ENCODE measurements at regions not wholly inside any gene's neighbourhood (a gene's known extent, or its start where the extent isn't known, plus 50 kb on each side); places are given as distances from the start of the nearest gene placed in this dataset.

DNA sequence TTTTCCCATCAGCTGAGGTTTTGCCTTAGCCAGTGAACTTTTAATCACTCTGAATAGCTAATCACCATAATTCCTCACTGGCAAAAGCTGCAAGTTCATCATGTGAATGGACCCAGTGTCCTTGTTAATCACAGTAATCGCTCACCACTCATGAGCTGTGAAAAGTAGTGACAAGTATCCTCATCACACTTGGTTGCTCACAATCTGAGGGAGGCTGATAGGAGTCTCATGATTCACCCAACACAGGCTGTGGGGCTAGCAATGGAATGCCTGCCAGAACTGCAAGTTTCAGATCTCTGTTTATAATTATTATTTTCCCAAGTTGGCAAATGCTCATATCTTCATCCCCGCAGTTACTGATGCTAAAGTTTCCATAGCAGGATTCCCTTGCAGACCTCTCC is 467.2 kb downstream of the KIF4B start:
- H3K27ac Mint-ChIP-seq = no peak overlapping the region
- H3K27me3 Mint-ChIP-seq = no peaks in the 10 kb centered on the region
- H3K9me3 Mint-ChIP-seq = no peaks in the 10 kb centered on the region

DNA sequence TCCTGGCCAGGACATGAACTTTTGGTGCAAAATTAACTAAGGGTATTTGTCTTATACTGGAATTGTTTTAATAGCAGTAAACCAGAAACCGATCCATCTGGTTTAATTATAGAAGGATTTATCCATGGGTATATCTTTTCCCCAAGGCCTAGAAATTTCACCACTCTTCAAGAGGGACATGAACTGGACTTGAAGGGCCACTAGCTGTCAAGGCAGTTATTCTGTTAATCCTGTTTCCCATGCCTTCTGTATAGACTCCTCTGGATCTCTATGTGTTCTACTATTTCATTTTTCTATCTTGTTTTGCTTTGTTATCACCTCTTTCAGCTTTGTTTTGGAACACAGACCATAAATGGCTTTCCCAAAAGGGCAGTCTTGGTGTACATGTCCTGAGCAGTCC is 467.6 kb downstream of the KIF4B start:
- Mint-ChIP-seq H3K4me1 (ENCODE audit: low read depth) (no peaks in the 10 kb centered on the region), H3K27me3 (no peaks in the 10 kb centered on the region), H3K9me3 (no peaks in the 10 kb centered on the region), H3K36me3 (ENCODE audit: low read depth) (no peaks in the 10 kb centered on the region), H3K4me3 (no peak overlapping the region), H3K27ac (no peak overlapping the region)
- no peak for DNase-seq

More for the DNA sequence above, 467.2 kb downstream of the KIF4B start:
- Mint-ChIP-seq H3K4me1 (ENCODE audit: low read depth) (no peaks in the 10 kb centered on the region), H3K36me3 (ENCODE audit: low read depth) (no peaks in the 10 kb centered on the region), H3K4me3 (no peak overlapping the region)
- DNase-seq = no peak

DNA sequence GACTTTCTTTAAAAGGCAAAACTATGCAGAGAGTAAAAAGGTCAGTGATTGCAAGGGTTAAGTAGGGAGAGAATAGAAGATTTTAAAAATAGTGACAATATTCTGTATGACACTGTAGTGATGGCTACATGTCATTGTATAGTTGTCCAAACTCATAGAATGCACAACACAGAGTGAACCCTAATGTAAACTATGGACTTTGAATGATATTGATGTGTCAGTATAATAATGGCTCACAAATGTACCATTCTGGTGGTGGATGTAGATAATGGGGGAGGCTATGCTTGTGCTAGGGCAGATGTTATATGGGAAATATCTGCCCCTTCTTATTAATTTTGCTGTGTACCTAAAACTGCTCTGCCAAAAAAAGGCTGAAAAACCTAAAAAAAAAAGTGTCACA is 468.9 kb downstream of the KIF4B start:
- no peaks in the 10 kb centered on the region for H3K9me3 Mint-ChIP-seq
- H3K4me1 Mint-ChIP-seq (ENCODE audit: low read depth) = no peaks in the 10 kb centered on the region
- DNase-seq = no peak
- H3K27me3 Mint-ChIP-seq = no peaks in the 10 kb centered on the region
- no peak overlapping the region for H3K27ac Mint-ChIP-seq
- no peaks in the 10 kb centered on the region for H3K36me3 Mint-ChIP-seq (ENCODE audit: low read depth)
- H3K4me3 Mint-ChIP-seq = no peak overlapping the region

- no peaks in the 10 kb centered on the region for H3K36me3 Mint-ChIP-seq (ENCODE audit: low read depth)
- H3K4me3 Mint-ChIP-seq = no peak overlapping the region
- H3K27ac Mint-ChIP-seq = no peak overlapping the region
- H3K27me3 Mint-ChIP-seq = no peaks in the 10 kb centered on the region
- H3K9me3 Mint-ChIP-seq = no peaks in the 10 kb centered on the region
- DNase-seq = no peak
- H3K4me1 Mint-ChIP-seq (ENCODE audit: low read depth) = no peaks in the 10 kb centered on the region
Measured at GRCh38 chr5:155485386-155485785, 471.8 kb downstream of the KIF4B start.

- no peaks in the 10 kb centered on the region for H3K27me3 Mint-ChIP-seq
- H3K27ac Mint-ChIP-seq = no peak overlapping the region
- no peak overlapping the region for H3K4me3 Mint-ChIP-seq
- H3K36me3 Mint-ChIP-seq (ENCODE audit: low read depth) = no peaks in the 10 kb centered on the region
- no peaks in the 10 kb centered on the region for H3K9me3 Mint-ChIP-seq
- H3K4me1 Mint-ChIP-seq (ENCODE audit: low read depth) = no peaks in the 10 kb centered on the region
- no peak for DNase-seq
Measured at GRCh38 chr5:155489949-155490348, 476.4 kb downstream of the KIF4B start.

DNA sequence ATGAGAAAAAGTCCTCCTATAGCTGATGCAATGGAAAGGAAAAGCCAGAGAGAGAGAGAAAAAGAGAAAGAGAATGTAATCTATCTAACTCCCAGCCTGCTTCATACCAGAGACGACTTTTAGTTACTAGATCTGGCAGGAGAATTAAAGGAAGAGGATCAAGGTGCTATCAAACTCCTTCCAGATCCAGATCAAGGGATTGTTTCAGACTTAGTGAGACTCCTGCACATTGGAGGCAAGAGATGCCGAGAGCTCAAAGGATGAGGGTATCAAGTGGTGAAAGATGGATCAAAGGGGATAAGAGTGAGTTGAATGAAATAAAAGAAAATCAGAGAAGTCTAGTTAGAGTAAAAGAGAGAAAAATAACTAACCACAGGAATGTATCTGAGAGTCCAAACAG is 478.6 kb downstream of the KIF4B start:
- H3K36me3 Mint-ChIP-seq (ENCODE audit: low read depth) = no peaks in the 10 kb centered on the region
- no peaks in the 10 kb centered on the region for H3K4me1 Mint-ChIP-seq (ENCODE audit: low read depth)
- H3K27ac Mint-ChIP-seq = no peak overlapping the region
- DNase-seq = no peak
- no peaks in the 10 kb centered on the region for H3K9me3 Mint-ChIP-seq
- H3K4me3 Mint-ChIP-seq = no peak overlapping the region
- H3K27me3 Mint-ChIP-seq = no peaks in the 10 kb centered on the region

DNA sequence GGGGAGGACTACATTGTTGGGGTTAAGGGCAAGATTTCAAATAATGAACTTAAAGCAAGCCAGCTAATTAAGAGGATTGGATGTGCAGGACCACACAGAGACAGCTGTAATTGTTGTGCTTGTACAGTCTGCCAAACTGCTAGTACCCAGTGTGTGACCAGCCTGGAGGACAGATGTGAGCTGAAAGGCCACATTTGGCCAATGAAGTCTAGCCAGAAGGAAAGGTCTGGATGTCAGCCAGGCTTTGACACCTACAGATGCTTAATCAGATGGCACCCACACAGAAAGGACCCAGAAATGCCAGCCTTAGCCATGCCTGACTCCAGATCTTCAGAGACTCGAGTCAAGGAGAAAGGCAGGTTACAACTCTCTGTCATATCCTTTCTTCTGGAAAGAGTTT is 491.1 kb downstream of the KIF4B start:
- no peaks in the 10 kb centered on the region for H3K4me1 Mint-ChIP-seq (ENCODE audit: low read depth)
- no peak overlapping the region for H3K27ac Mint-ChIP-seq
- H3K36me3 Mint-ChIP-seq (ENCODE audit: low read depth) = no peaks in the 10 kb centered on the region
- no peaks in the 10 kb centered on the region for H3K27me3 Mint-ChIP-seq
- H3K9me3 Mint-ChIP-seq = no peaks in the 10 kb centered on the region
- H3K4me3 Mint-ChIP-seq = no peak overlapping the region
- no peak for DNase-seq

DNA sequence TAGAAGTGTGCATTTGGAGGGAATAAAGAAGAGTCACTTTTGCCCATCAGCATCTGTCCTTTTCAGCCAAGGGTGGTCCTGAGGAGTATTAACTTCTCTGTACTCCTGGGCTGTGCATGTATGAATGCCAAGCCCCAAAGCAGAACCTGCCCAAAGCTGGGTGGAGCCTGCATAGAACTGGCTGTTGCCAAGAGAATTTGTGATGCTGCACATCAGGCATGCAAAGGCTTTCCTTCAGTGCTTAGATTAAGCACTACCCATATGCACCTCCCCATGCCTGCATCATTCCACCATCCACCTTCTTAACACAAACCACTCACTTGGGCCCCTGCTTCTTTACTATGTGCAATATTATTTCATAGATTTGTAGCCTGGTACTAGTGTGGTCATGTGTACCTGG is 493.8 kb downstream of the KIF4B start:
- no peak for DNase-seq
- H3K27ac Mint-ChIP-seq = no peak overlapping the region
- H3K4me3 Mint-ChIP-seq = no peak overlapping the region
- H3K4me1 Mint-ChIP-seq (ENCODE audit: low read depth) = no peaks in the 10 kb centered on the region
- no peaks in the 10 kb centered on the region for H3K36me3 Mint-ChIP-seq (ENCODE audit: low read depth)
- H3K27me3 Mint-ChIP-seq = no peaks in the 10 kb centered on the region
- H3K9me3 Mint-ChIP-seq = peaks cover 3% of the 10 kb centered on the region

GRCh38 chr5:155508673-155509072 is 495.1 kb downstream of the KIF4B start:
- Mint-ChIP-seq H3K4me1 (ENCODE audit: low read depth) (no peaks in the 10 kb centered on the region), H3K27me3 (no peaks in the 10 kb centered on the region), H3K27ac (no peak overlapping the region), H3K4me3 (no peak overlapping the region), H3K9me3 (peaks cover 3% of the 10 kb centered on the region), H3K36me3 (ENCODE audit: low read depth) (no peaks in the 10 kb centered on the region)
- no peak for DNase-seq

DNA sequence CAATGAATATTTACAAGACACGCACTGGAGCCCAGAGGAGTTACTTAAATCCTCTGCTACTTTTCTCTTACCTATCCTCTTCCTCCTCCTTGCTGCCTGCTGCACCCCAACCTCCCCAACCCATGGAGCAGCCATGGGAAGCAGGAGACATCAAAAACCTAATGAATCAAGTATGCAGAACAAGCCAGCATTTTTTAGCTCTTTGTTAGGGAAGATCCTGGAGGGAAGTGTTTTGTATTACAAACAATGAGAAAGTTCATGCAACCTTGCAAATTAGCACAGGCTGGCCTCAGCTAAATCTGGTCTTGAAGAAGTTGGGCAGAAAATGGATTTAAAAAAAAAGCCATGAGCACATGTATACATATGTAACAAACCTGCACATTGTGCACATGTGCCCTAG is 498.8 kb downstream of the KIF4B start:
- no peak for DNase-seq
- Mint-ChIP-seq H3K4me1 (ENCODE audit: low read depth) (no peaks in the 10 kb centered on the region), H3K4me3 (no peak overlapping the region), H3K27me3 (no peaks in the 10 kb centered on the region), H3K27ac (no peak overlapping the region), H3K36me3 (ENCODE audit: low read depth) (no peaks in the 10 kb centered on the region), H3K9me3 (peaks cover 3% of the 10 kb centered on the region)

GRCh38 chr5:155514105-155514563 is 500.6 kb downstream of the KIF4B start:
- no peaks in the 10 kb centered on the region for H3K36me3 Mint-ChIP-seq (ENCODE audit: low read depth)
- no peak for DNase-seq
- peaks cover 3% of the 10 kb centered on the region for H3K9me3 Mint-ChIP-seq
- H3K27me3 Mint-ChIP-seq = no peaks in the 10 kb centered on the region
- H3K27ac Mint-ChIP-seq = no peak overlapping the region
- no peak overlapping the region for H3K4me3 Mint-ChIP-seq
- H3K4me1 Mint-ChIP-seq (ENCODE audit: low read depth) = no peaks in the 10 kb centered on the region

- no peak for DNase-seq
- Mint-ChIP-seq H3K4me3 (no peak overlapping the region), H3K4me1 (ENCODE audit: low read depth) (no peaks in the 10 kb centered on the region), H3K36me3 (ENCODE audit: low read depth) (no peaks in the 10 kb centered on the region), H3K27ac (no peak overlapping the region), H3K9me3 (no peaks in the 10 kb centered on the region), H3K27me3 (no peaks in the 10 kb centered on the region)
Measured at GRCh38 chr5:155522540-155522939, 509.0 kb downstream of the KIF4B start.

- no peak for DNase-seq
- no peaks in the 10 kb centered on the region for H3K36me3 Mint-ChIP-seq (ENCODE audit: low read depth)
- no peaks in the 10 kb centered on the region for H3K9me3 Mint-ChIP-seq
- H3K27ac Mint-ChIP-seq = no peak overlapping the region
- H3K4me1 Mint-ChIP-seq (ENCODE audit: low read depth) = no peaks in the 10 kb centered on the region
- H3K4me3 Mint-ChIP-seq = no peak overlapping the region
- H3K27me3 Mint-ChIP-seq = no peaks in the 10 kb centered on the region
Measured at GRCh38 chr5:155529362-155529761, 515.8 kb downstream of the KIF4B start.

DNA sequence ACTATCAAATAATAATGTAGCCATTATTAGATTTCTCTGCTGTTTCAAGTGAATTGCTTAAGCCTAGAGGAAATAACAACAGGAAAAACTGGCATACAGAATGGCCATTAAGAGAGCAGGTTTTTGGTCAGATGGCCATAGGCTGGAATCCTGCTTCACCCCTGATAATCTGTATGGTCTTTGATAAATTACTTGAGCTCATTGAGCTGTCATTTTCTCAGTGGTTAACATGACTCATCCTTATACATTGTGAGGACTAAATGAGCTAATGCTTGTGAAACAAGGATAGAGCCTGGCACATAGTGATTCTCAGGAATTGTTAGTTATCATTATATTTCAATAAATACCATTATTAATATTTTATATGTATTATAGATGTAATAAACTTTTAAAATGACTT is 516.5 kb downstream of the KIF4B start:
- H3K27me3 Mint-ChIP-seq = no peaks in the 10 kb centered on the region
- no peak for DNase-seq
- H3K36me3 Mint-ChIP-seq (ENCODE audit: low read depth) = no peaks in the 10 kb centered on the region
- H3K27ac Mint-ChIP-seq = no peak overlapping the region
- H3K9me3 Mint-ChIP-seq = no peaks in the 10 kb centered on the region
- no peak overlapping the region for H3K4me3 Mint-ChIP-seq
- H3K4me1 Mint-ChIP-seq (ENCODE audit: low read depth) = no peaks in the 10 kb centered on the region

DNA sequence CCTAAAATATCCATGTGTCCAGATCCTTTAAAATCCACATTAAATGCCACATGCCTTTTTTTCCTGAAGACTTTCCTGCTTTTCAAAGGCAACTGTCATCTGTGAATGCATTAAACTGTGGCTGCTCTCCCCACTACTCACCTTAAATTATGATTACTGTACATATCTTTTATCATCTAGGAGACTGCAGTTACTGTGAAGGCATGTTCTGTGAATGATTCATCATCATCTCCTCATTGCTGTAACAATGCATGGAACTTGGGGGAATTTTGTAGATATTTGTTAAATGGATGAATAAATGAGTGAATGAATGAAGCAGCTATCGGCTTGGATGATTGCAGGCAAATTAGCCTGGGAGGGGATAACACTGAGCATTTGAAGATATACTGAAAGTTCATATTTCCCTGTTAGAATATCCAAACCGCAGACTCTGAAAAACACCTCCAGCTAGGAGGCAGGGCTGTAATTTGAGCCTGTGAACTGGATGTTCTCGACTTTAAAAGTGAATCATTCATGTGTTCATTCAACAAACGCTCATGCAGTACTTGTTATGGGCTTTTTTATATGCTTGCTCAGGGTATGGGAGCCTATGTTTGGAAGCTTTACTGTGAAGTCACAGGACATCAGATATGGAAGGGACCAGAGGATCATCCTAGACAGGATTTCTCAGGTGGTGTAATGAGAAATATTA is 519.2 kb downstream of the KIF4B start:
- H3K27me3 Mint-ChIP-seq = peaks cover 2% of the 10 kb centered on the region
- no peak overlapping the region for H3K27ac Mint-ChIP-seq
- no peaks in the 10 kb centered on the region for H3K36me3 Mint-ChIP-seq (ENCODE audit: low read depth)
- H3K9me3 Mint-ChIP-seq = no peaks in the 10 kb centered on the region
- no peak for DNase-seq
- no peak overlapping the region for H3K4me3 Mint-ChIP-seq
- no peaks in the 10 kb centered on the region for H3K4me1 Mint-ChIP-seq (ENCODE audit: low read depth)
